HT1080 (cell line): ENCODE measurements at regions not wholly inside any gene's neighbourhood (a gene's known extent, or its start where the extent isn't known, plus 50 kb on each side); places are given as distances from the start of the nearest gene placed in this dataset.
"Not testable (repeated sequence)": the region's sequence is repeated elsewhere in the genome, so short reads cannot be mapped to it uniquely, and the experiment has no call there.

ENCODE experiments used
- DNase-seq: peaks from one replicate; pipeline ENCODE4 v3.0.0-alpha.2; 2015; ENCODE audit warnings: low read depth

DNA sequence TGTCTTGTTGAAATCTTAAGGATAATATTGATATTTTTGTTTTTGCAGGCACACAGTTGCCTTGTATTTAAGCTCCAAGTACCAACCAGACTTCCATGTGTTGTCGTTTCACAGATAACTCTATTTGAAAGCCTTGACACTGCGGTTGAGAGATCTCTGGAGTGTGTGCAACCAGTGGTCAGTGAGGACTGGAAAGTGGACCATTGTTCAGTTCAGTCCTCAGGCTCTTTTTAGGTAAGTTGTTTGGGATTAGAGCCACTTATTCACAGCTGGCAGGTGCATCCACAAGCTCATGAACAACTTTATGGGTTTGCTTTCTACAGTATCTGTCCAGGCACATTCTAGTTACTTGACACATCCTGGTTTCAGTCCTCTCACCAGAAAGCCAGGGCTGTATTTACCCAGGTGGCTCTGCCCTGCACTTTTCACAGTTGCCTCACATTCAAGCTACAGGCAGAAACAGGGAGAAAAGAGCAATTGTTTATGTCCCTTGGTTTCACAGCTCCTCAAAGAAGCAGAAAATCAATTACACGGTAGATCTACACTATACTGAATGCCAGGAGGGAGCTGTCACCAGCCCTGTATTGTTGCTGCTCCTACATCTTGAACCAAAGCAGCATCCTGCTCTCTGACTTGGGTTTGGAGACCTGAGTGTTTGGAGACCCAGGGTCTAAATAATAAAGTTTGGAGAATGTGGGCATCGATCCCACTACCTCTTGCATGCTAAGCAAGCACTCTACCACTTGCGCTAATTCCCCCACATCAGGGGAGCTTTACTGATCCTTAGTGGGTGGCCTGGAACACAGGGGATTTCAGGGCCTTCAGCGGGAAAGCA lies 543.3 kb downstream of the PRIM2 start:
- DNase-seq, result not testable (repeated sequence)

DNA sequence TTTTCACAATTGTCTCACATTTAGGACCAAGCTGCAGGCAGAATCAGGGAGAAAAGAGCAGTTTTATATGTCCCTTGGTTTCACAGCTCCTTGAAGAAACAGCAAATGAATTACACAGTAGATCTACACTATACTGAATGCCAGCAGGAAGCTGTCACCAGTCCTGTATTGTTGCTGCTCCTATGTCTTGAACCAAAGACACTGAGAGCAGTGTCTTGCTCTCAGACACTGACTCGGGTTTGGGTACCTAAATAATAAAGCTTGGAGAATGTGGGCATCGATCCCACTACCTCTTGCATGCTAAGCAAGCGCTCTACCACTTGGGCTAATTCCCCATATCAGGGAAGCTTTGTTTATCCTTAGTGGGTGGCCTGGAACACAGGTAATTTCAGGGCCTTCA lies 552.7 kb downstream of the PRIM2 start:
- DNase-seq, result peak; percentile 48

DNA sequence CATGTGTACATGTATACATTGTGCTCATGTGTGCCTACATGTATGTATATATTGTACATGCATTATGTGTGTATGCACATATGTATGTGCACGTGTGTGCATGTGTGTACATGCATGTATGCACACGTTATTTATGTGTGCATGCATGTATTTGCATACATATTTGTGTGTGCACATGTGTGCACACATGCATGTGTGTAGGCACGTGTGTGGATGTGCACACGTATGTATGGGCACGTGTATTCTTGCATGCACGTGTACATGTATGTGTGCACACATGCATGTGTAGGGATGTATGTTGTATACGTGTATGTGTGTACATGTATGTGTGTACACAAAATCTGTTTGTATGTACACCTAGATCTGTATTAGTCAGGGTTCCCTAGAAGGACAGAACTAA lies 556.0 kb downstream of the PRIM2 start:
- not testable (repeated sequence) for DNase-seq

DNA sequence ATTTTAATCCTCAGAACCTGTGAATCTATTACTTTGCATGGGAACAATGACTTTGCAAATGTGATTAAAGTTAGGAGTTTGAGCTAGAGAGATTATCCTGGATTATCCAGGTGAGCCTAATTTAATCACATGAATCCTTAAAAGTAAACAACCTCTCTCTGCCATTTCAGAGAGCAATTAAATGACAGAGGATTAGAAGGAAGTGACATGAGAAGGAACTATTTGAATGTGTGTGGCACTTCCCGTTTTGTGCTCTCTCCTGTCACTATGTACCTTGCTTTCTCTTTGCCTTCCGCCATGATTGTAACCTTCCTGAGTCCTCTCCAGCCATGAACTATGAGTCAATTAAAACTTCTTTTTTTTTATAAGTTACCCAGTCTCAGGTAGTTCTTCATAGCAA lies 559.2 kb downstream of the PRIM2 start:
- DNase-seq, result not testable (repeated sequence)

DNA sequence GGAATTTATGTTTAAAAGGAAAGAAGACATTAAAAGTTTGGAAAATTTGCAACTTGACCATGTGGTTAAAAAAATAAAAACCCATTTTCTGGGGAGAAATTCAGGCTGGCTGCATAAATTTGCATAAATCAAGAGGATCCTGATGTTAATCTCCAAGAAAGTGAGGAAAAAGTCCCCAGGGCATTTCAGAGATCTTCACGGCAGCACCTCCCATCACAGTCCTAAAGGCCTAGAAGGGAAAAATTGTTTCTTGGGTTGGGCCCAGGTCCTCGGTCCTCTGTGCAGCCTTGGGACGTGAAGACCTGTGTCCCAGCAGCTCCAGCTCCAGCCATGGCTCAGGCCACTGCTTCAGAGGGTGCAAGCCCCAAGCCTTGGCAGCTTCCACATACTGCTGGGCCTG lies 560.3 kb downstream of the PRIM2 start:
- DNase-seq, result not testable (repeated sequence)

DNA sequence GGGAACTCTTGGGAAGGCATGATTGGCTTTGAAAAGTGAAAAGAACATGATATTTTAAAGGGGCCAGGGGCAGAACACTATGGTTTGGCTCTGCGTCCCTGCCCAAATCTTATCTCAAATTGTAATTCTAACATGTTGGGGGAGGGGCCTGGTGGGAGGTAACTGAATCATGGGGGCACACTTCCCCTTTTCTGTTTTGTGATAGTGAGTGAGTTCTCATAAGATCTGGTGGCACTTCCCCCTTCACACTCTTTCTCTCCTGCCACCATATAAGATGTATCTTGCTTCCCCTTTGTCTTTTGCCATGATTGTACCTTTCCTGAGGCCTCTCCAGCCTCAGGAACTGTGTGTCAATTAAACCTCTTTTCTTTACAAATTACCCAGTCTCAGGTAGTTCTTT lies 561.4 kb downstream of the PRIM2 start:
- DNase-seq, result not testable (repeated sequence)

DNA sequence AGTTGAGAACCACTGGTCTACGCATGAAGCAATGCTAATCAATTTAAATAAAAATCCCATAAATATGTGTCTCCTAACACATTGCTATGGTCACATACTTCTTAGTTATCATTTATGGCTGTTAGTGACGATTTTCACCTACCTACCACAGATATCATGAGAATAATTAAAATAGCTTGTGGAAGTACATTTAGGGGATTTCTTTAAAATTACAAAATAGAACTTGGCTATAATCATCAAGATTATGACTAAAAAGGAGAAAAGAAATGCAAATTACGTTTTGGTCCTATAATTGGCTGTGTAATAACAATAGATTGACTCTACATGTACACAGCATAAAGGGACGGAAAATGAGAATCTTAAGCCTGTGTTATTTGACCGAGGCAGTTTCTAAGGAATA lies 581.4 kb downstream of the PRIM2 start:
- DNase-seq, result not testable (repeated sequence)

DNA sequence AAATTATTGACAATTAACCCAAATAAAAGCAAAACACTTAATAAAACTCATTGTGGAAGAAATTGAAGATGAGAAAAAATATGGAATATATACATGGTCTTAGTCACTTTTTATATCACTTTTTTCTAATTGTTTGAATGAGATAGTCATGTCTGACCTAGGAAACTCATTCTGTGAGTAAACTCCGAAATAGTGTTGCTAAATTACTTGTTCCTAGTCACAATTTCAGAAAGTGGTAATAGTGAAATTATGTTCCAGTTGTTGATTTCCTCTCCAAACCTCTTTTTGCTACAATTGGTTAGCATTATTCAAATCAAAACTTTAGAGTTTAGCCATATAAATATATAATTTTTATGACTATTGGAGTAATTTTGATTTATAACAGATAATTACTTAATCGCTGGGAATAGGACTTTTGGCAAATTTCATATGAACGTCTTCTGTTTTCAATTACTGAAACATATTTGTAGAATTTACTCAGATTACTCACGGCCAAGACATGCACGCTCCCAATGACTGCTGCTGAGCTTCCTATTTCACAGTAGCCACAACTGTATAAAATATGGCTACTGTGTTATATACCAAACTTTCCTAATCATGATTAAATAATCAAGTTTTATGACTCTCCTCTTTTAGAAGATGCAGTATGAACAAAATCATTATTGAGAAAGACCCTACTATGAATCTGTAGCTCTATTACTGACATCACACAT lies 583.4 kb downstream of the PRIM2 start:
- not testable (repeated sequence) for DNase-seq

DNA sequence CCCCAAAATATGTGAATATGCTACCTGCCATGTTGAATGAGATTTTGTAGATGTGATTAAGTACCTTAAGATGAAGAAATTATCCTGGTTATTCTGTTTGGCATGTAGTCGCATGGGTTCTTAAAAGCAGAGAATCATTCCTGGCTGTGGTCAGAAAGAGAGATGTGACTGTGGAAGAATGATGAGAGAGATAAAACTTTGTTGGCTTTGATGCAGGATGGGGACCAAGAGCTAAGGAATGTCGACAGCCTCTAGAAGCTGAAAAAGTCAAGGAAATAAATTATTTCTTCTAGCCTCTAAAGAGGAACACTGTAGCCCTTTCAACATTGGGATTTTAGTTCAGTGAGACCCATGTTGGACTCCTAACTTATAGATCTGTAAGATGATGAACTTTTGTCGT lies 584.0 kb downstream of the PRIM2 start:
- DNase-seq, result not testable (repeated sequence)

DNA sequence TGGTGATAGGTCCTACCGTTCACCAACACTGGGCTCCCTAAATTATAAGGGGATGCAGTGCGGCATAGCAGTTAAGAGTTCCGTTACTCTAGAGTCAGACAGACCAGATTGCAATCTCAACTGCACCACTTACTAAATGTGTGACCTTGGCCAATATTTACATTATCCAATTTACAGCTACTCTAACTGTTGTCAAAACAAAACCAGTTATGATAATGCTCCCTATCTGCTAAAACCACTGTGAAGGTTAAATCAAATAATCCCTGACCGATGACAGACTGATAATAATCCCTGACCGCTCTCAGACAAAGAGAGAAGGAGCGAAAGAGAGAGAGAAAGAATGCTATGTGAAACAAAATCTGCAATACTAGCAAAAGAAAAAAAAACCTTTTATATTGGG lies 586.9 kb downstream of the PRIM2 start:
- not testable (repeated sequence) for DNase-seq

DNA sequence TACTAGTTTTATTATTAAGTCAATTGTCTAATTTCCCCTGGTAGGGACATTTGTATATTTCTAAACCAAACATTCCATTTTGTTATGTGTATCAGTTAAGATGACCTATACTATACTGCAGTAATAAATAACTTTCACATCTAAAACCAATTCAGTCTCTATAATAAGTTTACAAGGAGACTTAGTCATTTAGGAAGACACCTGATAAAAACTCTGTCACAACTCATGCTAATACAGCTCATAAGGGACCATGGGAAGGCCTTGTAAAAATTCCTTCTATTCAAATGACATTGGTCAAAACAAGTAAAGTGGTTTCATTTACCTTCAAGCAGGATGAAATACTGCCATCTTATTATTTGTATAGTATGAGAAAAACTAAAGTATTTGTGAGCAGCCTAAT lies 597.9 kb downstream of the PRIM2 start:
- DNase-seq, result not testable (repeated sequence)

DNA sequence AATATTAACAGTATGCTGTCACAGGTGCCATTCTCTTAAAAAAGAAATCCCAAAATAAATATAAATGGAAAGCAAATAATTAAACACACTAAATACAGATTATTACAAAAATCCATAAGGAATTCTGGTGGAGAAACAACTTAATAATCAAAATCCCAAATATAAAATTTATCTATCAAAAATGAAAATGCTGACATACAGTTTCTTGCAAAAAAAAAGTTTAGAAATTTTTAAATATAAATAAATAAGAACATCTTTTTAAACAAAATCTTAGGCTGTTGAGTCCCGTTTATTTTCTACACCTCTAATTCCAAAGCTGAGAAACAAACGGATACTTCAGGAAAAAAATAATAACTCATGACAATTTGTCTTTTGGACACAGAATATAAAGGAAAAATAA lies 625.5 kb downstream of the PRIM2 start:
- not testable (repeated sequence) for DNase-seq

DNA sequence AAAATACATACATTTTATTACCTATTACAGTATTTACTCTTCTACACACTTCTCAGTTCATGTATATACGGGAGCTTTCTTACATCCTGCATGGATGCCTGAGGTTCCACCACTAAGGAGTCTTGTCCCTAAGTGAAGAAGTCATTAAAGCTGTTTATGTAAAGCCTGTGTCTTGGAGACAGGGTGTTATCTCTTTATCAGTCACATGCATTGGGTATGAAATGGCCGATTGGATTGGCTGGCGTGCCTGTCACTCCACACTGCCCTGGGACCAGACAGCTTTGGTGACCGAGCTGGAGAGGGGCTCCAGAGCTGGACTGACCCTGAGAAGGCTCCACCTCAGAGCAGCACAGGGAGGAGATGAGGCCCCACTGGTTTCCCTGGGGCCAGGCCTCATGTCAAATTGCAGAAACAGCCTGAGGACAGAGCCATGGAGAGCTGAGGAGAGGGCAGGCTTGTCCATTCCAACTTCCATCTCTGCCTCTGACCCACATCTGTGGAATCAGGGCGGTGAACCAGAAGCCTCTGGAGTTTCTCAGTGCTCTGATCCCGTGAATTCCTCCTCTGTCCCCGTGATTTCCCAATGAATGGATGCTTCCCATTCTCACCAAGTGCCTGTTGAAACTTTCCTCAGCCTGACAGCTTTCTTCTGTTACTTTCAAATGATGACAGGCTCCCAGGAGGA lies 628.8 kb downstream of the PRIM2 start:
- not testable (repeated sequence) for DNase-seq

DNA sequence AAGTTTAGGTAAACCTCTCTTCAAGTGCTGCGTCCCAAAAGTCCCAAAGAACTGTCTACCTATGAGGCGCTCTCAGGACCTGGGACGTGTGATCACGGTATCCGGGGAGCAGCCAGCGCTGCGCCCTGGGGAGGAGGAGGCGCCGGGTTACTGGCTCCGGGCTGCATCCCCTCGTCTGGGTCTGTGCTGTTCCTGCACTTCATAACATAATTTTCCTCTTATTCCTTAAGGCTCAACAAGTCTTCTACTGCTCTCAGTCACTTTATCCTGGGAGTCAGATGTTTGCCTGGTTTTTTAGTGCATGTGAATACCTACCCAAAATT lies 629.3 kb downstream of the PRIM2 start:
- not testable (repeated sequence) for DNase-seq

DNA sequence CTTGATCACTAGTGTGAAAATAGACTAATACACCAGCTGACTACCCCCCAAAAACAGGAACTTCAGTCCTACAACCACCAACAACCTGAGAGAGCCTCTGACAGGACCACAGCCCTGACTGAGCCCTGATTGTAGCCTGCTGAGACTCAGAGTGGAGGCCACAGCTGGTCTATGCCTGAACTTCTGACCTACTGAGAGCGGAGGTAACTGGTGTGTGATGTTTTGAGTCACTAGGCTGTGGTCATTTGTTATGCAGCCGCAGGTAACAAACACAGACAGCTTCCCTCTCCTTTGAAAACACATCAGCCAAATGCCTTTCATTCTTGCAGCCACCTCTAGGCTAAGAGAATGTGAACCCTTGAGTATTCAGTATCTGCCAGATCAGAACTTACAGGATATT lies 631.1 kb downstream of the PRIM2 start:
- not testable (repeated sequence) for DNase-seq

DNA sequence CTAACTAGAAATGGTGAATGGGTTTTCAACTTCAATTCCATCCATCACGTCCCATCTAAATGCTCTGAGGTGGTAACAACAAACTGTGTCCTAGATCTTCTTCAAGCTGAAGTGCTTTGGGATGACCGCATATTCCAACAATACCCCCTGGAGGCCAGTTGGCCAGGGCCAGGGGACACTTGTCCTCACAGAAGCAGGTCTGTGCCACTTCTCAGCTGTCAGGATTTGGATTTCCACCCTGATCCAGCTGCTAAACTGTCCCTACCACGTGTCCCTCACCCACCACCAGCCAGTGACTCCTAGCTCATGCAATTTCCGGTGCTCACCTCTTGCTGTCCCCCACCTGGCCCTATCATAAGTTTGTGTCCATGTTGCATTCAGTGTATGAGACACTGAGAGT lies 633.0 kb downstream of the PRIM2 start:
- not testable (repeated sequence) for DNase-seq

DNA sequence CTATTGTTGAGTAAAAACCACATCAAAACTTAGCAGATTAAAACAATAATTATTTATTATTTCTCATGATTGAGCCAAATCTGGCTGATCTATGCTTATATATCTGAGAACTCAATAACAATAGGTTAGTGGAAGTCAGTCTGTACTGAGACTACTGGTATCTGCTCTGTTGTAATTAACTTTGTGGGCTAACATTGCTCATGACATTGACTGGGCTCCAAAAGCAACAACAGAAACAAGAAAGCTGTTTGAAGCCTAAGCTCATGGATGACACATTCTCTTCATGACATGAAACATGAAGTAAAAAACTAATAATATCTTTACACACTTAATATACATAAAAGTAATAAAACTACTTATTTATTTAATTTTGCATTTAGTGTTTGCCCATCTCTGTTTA lies 649.3 kb downstream of the PRIM2 start:
- not testable (repeated sequence) for DNase-seq

DNA sequence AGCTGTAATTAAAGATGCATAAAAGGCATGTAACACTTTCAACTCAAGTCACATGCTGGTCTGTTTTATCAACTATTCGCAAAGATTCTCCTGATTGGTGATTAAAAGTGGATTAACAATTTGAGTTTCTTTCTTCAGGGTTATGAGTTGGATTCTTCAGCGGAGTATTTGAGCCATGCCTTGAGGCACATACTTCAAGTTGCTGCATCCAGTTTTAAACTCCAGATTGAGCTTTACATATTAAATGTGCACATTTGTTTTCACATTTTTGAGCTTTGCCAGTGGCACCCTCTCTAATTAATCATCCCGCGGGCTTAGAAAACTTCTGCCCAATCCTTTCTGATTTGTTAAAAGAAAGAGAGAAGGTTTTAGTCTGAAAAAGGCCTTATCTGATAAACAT lies 654.5 kb downstream of the PRIM2 start:
- DNase-seq, result not testable (repeated sequence)

DNA sequence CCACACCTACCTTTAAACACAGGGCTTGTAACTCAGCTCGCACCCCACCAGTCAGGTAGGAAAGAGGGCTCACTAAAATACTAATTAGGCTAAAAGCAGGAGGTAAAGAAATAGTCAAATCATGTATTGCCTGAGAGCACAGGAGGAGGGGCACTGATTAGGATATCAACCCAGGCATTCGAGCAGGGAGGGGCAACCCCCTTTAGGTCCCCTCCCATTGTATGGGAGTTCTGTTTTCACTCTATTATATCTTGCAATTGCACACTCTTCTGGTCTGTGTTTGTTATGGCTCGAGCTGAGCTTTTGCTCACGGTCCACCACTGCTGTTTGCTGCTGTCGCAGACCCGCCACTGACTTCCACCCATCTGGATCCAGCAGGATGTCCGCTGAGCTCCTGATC lies 657.2 kb downstream of the PRIM2 start:
- no peak for DNase-seq

DNA sequence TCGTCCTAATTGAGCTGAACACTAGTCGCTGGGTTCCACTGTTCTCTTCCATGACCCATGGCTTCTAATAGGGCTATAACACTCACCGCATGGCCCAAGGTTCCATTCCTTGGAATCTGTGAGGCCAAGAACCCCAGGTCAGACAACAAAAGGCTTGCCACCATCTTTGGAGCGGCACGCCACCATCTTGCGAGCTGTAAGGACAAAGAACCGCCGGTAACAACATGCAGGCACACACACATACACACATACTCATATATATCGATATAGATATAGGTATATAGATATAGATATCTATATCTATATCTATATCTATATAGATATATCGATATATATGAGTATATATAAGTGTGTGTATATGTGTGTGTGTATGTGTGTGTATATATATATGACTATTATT lies 657.7 kb downstream of the PRIM2 start:
- not testable (repeated sequence) for DNase-seq

DNA sequence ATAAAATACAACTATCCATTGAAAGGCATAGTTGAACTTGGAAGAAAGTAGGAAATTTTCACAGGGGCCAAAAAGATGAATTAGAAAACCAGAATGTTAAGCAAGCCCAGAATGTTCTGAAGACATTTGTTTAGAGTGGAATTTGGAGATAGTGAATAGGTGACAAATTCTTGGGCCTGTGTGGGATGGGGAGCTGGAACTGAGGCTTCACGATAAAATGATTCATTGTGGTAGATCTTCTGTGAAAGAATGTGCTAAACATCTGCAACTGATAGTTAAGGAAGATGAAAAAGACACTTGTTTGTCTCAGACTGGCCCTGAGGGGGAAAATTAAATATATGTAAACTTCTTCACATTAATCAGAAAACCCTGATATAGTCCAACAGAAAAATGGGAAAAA lies 658.9 kb downstream of the PRIM2 start:
- not testable (repeated sequence) for DNase-seq

DNA sequence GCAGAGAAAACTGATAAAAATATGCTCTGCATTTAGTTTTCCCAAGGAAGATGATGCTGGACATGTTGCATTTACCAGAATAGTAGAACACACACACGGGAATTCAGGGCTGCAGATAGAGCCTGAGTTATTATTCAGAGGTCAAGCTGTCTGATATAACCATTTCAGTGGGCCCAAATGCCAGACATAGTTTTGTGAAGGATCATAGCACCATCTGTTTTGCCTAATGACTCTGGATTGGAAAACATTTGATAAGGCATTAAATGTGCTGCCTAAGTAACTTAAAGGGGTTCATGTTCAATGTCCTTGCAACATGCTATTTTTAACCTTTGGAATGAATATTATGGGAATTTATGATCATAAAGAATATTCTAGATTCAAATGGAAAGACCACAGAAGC lies 666.2 kb downstream of the PRIM2 start:
- DNase-seq, result not testable (repeated sequence)
